GM21360 (cell line): ENCODE measurements at regions not wholly inside any gene's neighbourhood (a gene's known extent, or its start where the extent isn't known, plus 50 kb on each side); places are given as distances from the start of the nearest gene placed in this dataset.

ENCODE experiments used
- ATAC-seq: cut with Tn5 transposase; IDR thresholded peaks from one replicate; pipeline ENCODE4 v1.9.1; 2021; ENCODE audit warnings: mild to moderate bottlenecking, moderate library complexity; ENCODE audit not compliant: unreplicated experiment

GRCh38 chr7:24510759-24511158 is 62.5 kb upstream of the PALS2 start:
- no peak for ATAC-seq

DNA sequence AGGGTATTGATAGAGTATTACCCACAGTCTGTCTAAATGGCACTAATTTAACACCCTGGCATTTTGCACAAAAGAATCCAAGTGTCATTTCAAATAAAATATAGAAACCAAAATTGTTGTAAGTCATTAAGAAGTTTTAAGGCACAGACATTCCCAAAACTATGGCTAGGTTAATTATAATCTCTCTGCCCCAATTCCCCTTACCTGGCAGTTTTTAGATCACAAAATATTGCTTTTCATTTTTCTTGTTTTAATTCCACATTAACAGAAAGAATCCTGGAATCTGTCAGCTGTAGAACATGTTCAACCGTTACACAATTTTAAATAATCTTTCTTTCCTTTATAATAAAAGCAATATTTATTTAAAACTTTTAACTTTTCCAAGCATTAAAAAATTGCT is 56.1 kb upstream of the PALS2 start:
- no peak for ATAC-seq

DNA sequence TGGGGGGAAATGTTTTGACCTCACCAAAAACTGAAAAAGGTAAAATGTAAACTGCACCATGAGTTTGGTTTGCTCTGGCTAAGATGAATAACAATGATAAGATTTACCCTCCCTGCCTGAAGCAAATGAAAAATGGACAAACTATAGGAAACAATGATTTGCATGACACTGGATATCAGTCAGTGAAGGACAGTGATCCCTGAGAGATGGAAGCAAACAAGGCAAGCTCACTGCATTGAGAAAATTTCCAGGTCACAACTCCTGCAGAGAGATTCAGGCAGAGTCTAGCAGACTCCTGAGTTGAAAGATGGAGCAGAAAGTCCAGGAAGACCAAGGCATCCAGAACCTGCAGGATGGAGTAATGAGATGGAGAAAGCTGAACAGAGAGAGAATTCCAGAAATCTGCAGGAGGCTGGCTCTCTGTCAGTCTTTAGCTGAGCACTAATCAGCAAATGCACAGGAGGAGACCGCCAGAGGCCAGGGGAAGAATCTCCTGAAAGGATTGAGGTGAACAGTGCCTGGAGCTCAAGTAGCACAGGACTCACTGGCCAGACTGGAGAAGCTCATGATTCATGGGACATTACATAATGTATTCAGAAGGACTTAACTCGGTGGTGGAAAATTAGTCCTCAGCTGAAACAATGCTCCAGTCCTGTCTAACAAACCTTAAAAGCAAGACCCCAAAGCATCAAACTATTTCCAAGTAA is 51.2 kb upstream of the PALS2 start:
- no peak for ATAC-seq
